Stimulated activated CD8-positive, alpha-beta memory T cell treated with anti-CD3 and anti-CD28 coated beads, Interleukin-4, amount 100 ng/mL, for 24 hours (primary cell): ENCODE measurements at regions not wholly inside any gene's neighbourhood (a gene's known extent, or its start where the extent isn't known, plus 50 kb on each side); places are given as distances from the start of the nearest gene placed in this dataset.
"Not testable (repeated sequence)": the region's sequence is repeated elsewhere in the genome, so short reads cannot be mapped to it uniquely, and the experiment has no call there.

Experiments
- DNase-seq: peaks from one replicate; pipeline ENCODE4 v3.0.0-alpha.2; 2020; ENCODE audit warnings: low read depth

GRCh38 chr13:44704811-44705210 is 128.7 kb upstream of the TSC22D1 start:
- DNase-seq: not testable (repeated sequence)

- no peak for DNase-seq
Measured at GRCh38 chr13:44703371-44703770, 127.2 kb upstream of the TSC22D1 start.

GRCh38 chr13:44698066-44698465 is 121.9 kb upstream of the TSC22D1 start:
- no peak for DNase-seq

GRCh38 chr13:44697058-44697457 is 120.9 kb upstream of the TSC22D1 start:
- DNase-seq: no peak

- DNase-seq: no peak
Measured at GRCh38 chr13:44695520-44695919, 119.4 kb upstream of the TSC22D1 start.

- no peak for DNase-seq
Measured at GRCh38 chr13:44694842-44695241, 118.7 kb upstream of the TSC22D1 start.

GRCh38 chr13:44694291-44694690 is 118.2 kb upstream of the TSC22D1 start:
- DNase-seq: no peak

GRCh38 chr13:44693156-44693764 is 117.1 kb upstream of the TSC22D1 start:
- no peak for DNase-seq

- no peak for DNase-seq
Measured at GRCh38 chr13:44692173-44692713, 116.1 kb upstream of the TSC22D1 start.

- no peak for DNase-seq
Measured at GRCh38 chr13:44690376-44690775, 114.2 kb upstream of the TSC22D1 start.

GRCh38 chr13:44688652-44689051 is 112.5 kb upstream of the TSC22D1 start:
- no peak for DNase-seq

GRCh38 chr13:44686531-44686934 is 110.4 kb upstream of the TSC22D1 start:
- DNase-seq: no peak

- DNase-seq: no peak
Measured at GRCh38 chr13:44685641-44686040, 109.5 kb upstream of the TSC22D1 start.

- not testable (repeated sequence) for DNase-seq
Measured at GRCh38 chr13:44682416-44682815, 106.3 kb upstream of the TSC22D1 start.

- no peak for DNase-seq
Measured at GRCh38 chr13:44680746-44681355, 104.7 kb upstream of the TSC22D1 start.

- DNase-seq: no peak
Measured at GRCh38 chr13:44679597-44679996, 103.5 kb upstream of the TSC22D1 start.

- DNase-seq: no peak
Measured at GRCh38 chr13:44678197-44678596, 102.1 kb upstream of the TSC22D1 start.

GRCh38 chr13:44676534-44676933 is 100.4 kb upstream of the TSC22D1 start:
- no peak for DNase-seq

- no peak for DNase-seq
Measured at GRCh38 chr13:44669534-44669933, 93.4 kb upstream of the TSC22D1 start.

GRCh38 chr13:44668688-44669087 is 92.6 kb upstream of the TSC22D1 start:
- DNase-seq: no peak

- no peak for DNase-seq
Measured at GRCh38 chr13:44667943-44668342, 91.8 kb upstream of the TSC22D1 start.

- DNase-seq: not testable (repeated sequence)
Measured at GRCh38 chr13:44666538-44666937, 90.4 kb upstream of the TSC22D1 start.

GRCh38 chr13:44664308-44664707 is 88.2 kb upstream of the TSC22D1 start:
- DNase-seq: no peak

- DNase-seq: no peak
Measured at GRCh38 chr13:44662515-44662914, 86.4 kb upstream of the TSC22D1 start.
